IPS-NIHi7 (cell line): ENCODE measurements at regions not wholly inside any gene's neighbourhood (a gene's known extent, or its start where the extent isn't known, plus 50 kb on each side); places are given as distances from the start of the nearest gene placed in this dataset.
"Not testable (repeated sequence)": the region's sequence is repeated elsewhere in the genome, so short reads cannot be mapped to it uniquely, and the experiment has no call there.

Experiments
- DNase-seq: peaks from one replicate; pipeline ENCODE4 v3.0.0; 2012; ENCODE audit warnings: mixed read lengths; ENCODE audit errors: extremely low spot score

GRCh38 chr3:75126556-75126955 is 512.1 kb upstream of the CNTN3 start:
- no peak for DNase-seq

- DNase-seq: no peak
Observed at GRCh38 chr3:75129101-75129500, 514.6 kb upstream of the CNTN3 start.

- no peak for DNase-seq
Observed at GRCh38 chr3:75136100-75136897, 521.8 kb upstream of the CNTN3 start.

- DNase-seq: no peak
Observed at GRCh38 chr3:75138345-75138744, 523.9 kb upstream of the CNTN3 start.

- no peak for DNase-seq
Observed at GRCh38 chr3:75140904-75141615, 523.1 kb upstream of the FRG2C start.

GRCh38 chr3:75144406-75144805 is 519.7 kb upstream of the FRG2C start:
- no peak for DNase-seq

GRCh38 chr3:75171630-75172230 is 492.4 kb upstream of the FRG2C start:
- DNase-seq: no peak

GRCh38 chr3:75176937-75177336 is 487.2 kb upstream of the FRG2C start:
- DNase-seq: no peak

- no peak for DNase-seq
Observed at GRCh38 chr3:75180235-75180944, 483.7 kb upstream of the FRG2C start.

- no peak for DNase-seq
Observed at GRCh38 chr3:75180945-75181298, 483.2 kb upstream of the FRG2C start.

GRCh38 chr3:75188962-75189361 is 475.2 kb upstream of the FRG2C start:
- no peak for DNase-seq

- peak; percentile 57 for DNase-seq
Observed at GRCh38 chr3:75192146-75192616, 471.9 kb upstream of the FRG2C start.

GRCh38 chr3:75193797-75194196 is 470.3 kb upstream of the FRG2C start:
- DNase-seq: no peak

- DNase-seq: not testable (repeated sequence)
Observed at GRCh38 chr3:75214332-75214731, 449.8 kb upstream of the FRG2C start.

- no peak for DNase-seq
Observed at GRCh38 chr3:75218577-75218976, 445.6 kb upstream of the FRG2C start.

- DNase-seq: no peak
Observed at GRCh38 chr3:75220932-75221331, 443.2 kb upstream of the FRG2C start.

- DNase-seq: no peak
Observed at GRCh38 chr3:75224412-75224811, 439.7 kb upstream of the FRG2C start.

- DNase-seq: no peak
Observed at GRCh38 chr3:75232216-75232615, 431.9 kb upstream of the FRG2C start.

- DNase-seq: no peak
Observed at GRCh38 chr3:75235631-75236030, 428.5 kb upstream of the FRG2C start.

GRCh38 chr3:75237053-75237452 is 427.1 kb upstream of the FRG2C start:
- DNase-seq: no peak

GRCh38 chr3:75237477-75237876 is 426.7 kb upstream of the FRG2C start:
- DNase-seq: no peak
